Stomach (tissue), 8 donors: ENCODE measurements at regions not wholly inside any gene's neighbourhood (a gene's known extent, or its start where the extent isn't known, plus 50 kb on each side); places are given as distances from the start of the nearest gene placed in this dataset.

ENCODE experiments used
- DNase-seq, 2 donors: peaks; one replicate each; pipeline versions ENCODE4 v3.0.0 to v3.0.0-alpha.2; 2013 to 2019
- H3K27ac ChIP-seq, 5 donors: fragments of 200-600 bp in 4 of 5; sonication (generic) in 4 of 5; one replicate each; pipeline ENCODE4 v1.5.1; 2013 to 2019; ENCODE audit warnings: mild to moderate bottlenecking in 1 of 5, moderate library complexity in 1 of 5
- H3K27me3 ChIP-seq, 3 donors: fragments of 200-600 bp; sonication (generic); one replicate each; pipeline ENCODE4 v1.5.1; 2017 to 2019; ENCODE audit warnings: mixed run types in 1 of 3
- H3K36me3 ChIP-seq, 4 donors: fragments of 200-600 bp; sonication (generic); 1 replicate in 3 of 4; 2 replicates in 1 of 4; pipeline ENCODE4 v1.5.1; 2016 to 2019
- H3K4me1 ChIP-seq, 4 donors: fragments of 200-600 bp; sonication (generic); one replicate each; pipeline ENCODE4 v1.5.1; 2016 to 2019
- H3K4me3 ChIP-seq, 4 donors: fragments of 200-600 bp; sonication (generic) in 3 of 4; one replicate each; pipeline ENCODE4 v1.5.1; 2016 to 2019; ENCODE audit warnings: mild to moderate bottlenecking in 1 of 4
- H3K9me3 ChIP-seq, 4 donors: fragments of 200-600 bp; sonication (generic); one replicate each; pipeline ENCODE4 v1.5.1; 2016 to 2019
- CTCF ChIP-seq, 7 experiments: fragments of 450-650 bp in 4 of 7; fragments of 200-600 bp in 3 of 7; sonication (generic) in 3 of 7; IDR thresholded peaks; one replicate each; pipeline ENCODE4 v1.5.1; 2016 to 2019; ENCODE audit warnings: antibody characterized with exemption in 7 of 7, control low read depth in 2 of 7, mild to moderate bottlenecking in 1 of 7
- EP300 ChIP-seq: sonication (generic); formaldehyde crosslinking; IDR thresholded peaks from one replicate; pipeline ENCODE4 v1.6.1; 2017; ENCODE audit warnings: antibody characterized with exemption
- POLR2A ChIP-seq, 4 donors: fragments of 450-650 bp; IDR thresholded peaks; one replicate each; pipeline ENCODE4 v1.6.1; 2016; ENCODE audit warnings: antibody characterized with exemption in 4 of 4, control low read depth in 2 of 4, mild to moderate bottlenecking in 1 of 4, moderate library complexity in 1 of 4
- POLR2AphosphoS5 ChIP-seq, 3 donors: sonication (generic); formaldehyde crosslinking; IDR thresholded peaks; one replicate each; pipeline ENCODE4 v1.6.1; 2016; ENCODE audit warnings: antibody characterized with exemption in 3 of 3
- WGBS, 5 donors: extraction: QIAGEN DNeasy Blood & Tissue Kit in 3 of 5; methylation state at CpG; one replicate each; pipeline versions ENCODE4 v1.1.5 to v1.1.7; 2013 to 2018; 5-methylcytosine and 5-hydroxymethylcytosine counted together
- intact Hi-C: fragments of 100-400 bp; cut with DNase I; formaldehyde crosslinking; loops from one replicate; pipeline ENCODE4 v1.15.1; 2023; ENCODE audit warnings: low total_unique reads
- donor health status: healthy with polysubstance abuse.
- donor health status: Bipolar disorder and iron deficiency.
- donor health status: healthy.

- TF ChIP-seq POLR2A (IDR thresholded peaks at IDR 0.05) (no peak), POLR2AphosphoS5 (IDR thresholded peaks at IDR 0.05) (no peak), EP300 (no peak), CTCF (IDR thresholded peaks at IDR 0.05) (no peak)
- no peak overlapping the region for H3K4me3 ChIP-seq
- H3K4me1 ChIP-seq: no peaks in the 10 kb centered on the region
- 43 to 66% (median 57%) methylated on average over 3 of the region's 3 CpGs for WGBS, 5 donors
- H3K9me3 ChIP-seq: no peaks in the 10 kb centered on the region
- intact Hi-C loops: no loop called here
- H3K36me3 ChIP-seq: no peaks in the 10 kb centered on the region
- H3K27ac ChIP-seq: no peak overlapping the region
- no peaks in the 10 kb centered on the region for H3K27me3 ChIP-seq
- DNase-seq: no peak
These were observed 729.2 kb upstream of the DDX18 start for GRCh38 chr2:117085256-117085655.

GRCh38 chr2:117085737-117086136, 728.8 kb upstream of the DDX18 start:
- no peak for DNase-seq
- no peaks in the 10 kb centered on the region for H3K27me3 ChIP-seq
- WGBS, 5 donors: 82 to 92% (median 85%) methylated on average over 1 of the region's 1 CpG
- H3K4me1 ChIP-seq: no peaks in the 10 kb centered on the region
- no peak overlapping the region for H3K27ac ChIP-seq
- no peaks in the 10 kb centered on the region for H3K9me3 ChIP-seq
- TF ChIP-seq EP300 (no peak), POLR2AphosphoS5 (IDR thresholded peaks at IDR 0.05) (no peak), POLR2A (IDR thresholded peaks at IDR 0.05) (no peak), CTCF (IDR thresholded peaks at IDR 0.05) (no peak)
- no peaks in the 10 kb centered on the region for H3K36me3 ChIP-seq
- intact Hi-C loops: no loop called here
- no peak overlapping the region for H3K4me3 ChIP-seq

- WGBS, 5 donors: 87 to 93% (median 91%) methylated on average over 3 of the region's 3 CpGs
- intact Hi-C loops: no loop called here
- no peaks in the 10 kb centered on the region for H3K36me3 ChIP-seq
- no peak overlapping the region for H3K27ac ChIP-seq
- DNase-seq: no peak
- H3K4me3 ChIP-seq: no peak overlapping the region
- H3K27me3 ChIP-seq: no peaks in the 10 kb centered on the region
- TF ChIP-seq POLR2A (IDR thresholded peaks at IDR 0.05) (no peak), EP300 (no peak), CTCF (IDR thresholded peaks at IDR 0.05) (no peak), POLR2AphosphoS5 (IDR thresholded peaks at IDR 0.05) (no peak)
- no peaks in the 10 kb centered on the region for H3K9me3 ChIP-seq
- H3K4me1 ChIP-seq: no peaks in the 10 kb centered on the region
These were observed 728.1 kb upstream of the DDX18 start for GRCh38 chr2:117086174-117086942.

- Histone ChIP-seq H3K27me3 (no peaks in the 10 kb centered on the region), H3K27ac (no peak overlapping the region), H3K4me3 (no peak overlapping the region), H3K4me1 (no peaks in the 10 kb centered on the region), H3K9me3 (no peaks in the 10 kb centered on the region), H3K36me3 (no peaks in the 10 kb centered on the region)
- WGBS, 5 donors: 82 to 93% (median 88%) methylated on average over 4 of the region's 4 CpGs
- intact Hi-C loops: no loop called here
- TF ChIP-seq EP300 (no peak), CTCF (IDR thresholded peaks at IDR 0.05) (no peak), POLR2A (IDR thresholded peaks at IDR 0.05) (no peak), POLR2AphosphoS5 (IDR thresholded peaks at IDR 0.05) (no peak)
- DNase-seq: no peak
These were observed 727.6 kb upstream of the DDX18 start for GRCh38 chr2:117086943-117087250.
